Esophagus squamous epithelium (tissue), 4 donors: ENCODE measurements at regions not wholly inside any gene's neighbourhood (a gene's known extent, or its start where the extent isn't known, plus 50 kb on each side); places are given as distances from the start of the nearest gene placed in this dataset.

Experiments
- POLR2A ChIP-seq, 4 donors: fragments of 450-650 bp; IDR thresholded peaks; one replicate each; pipeline ENCODE4 v1.6.1; 2017; ENCODE audit warnings: antibody characterized with exemption in 4 of 4, mild to moderate bottlenecking in 4 of 4, moderate library complexity in 3 of 4
- TF ChIP-seq, protein P1 (sequence below), 6 experiments: fragments of 450-650 bp in 4 of 6; fragments of 200-600 bp in 2 of 6; sonication (generic) in 2 of 6; IDR thresholded peaks; one replicate each; pipeline ENCODE4 v1.5.1; 2016 to 2019; ENCODE audit warnings: antibody characterized with exemption in 6 of 6, mild to moderate bottlenecking in 4 of 6, moderate library complexity in 4 of 6

DNA sequence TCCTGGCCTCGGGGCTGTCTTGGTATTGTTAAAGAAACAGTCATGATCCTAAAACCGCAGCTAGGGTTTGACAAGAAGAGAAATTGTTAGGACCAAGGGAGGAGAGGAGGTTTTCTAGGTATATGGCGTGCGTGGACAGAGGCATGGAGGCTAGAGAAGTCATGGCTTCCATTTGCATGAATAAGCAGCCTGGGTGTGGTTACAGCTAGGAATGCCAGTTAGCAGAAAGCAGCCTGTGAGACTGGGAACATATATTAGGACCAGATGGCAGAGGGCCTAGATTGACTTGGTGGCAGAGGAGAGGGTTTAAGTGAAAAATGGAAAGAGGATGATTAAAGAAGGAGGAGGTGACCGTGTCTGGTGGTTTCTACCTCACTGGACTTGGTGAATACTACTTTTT lies 573.6 kb upstream of the ARRDC4 start:
- TF ChIP-seq, protein P1, sequence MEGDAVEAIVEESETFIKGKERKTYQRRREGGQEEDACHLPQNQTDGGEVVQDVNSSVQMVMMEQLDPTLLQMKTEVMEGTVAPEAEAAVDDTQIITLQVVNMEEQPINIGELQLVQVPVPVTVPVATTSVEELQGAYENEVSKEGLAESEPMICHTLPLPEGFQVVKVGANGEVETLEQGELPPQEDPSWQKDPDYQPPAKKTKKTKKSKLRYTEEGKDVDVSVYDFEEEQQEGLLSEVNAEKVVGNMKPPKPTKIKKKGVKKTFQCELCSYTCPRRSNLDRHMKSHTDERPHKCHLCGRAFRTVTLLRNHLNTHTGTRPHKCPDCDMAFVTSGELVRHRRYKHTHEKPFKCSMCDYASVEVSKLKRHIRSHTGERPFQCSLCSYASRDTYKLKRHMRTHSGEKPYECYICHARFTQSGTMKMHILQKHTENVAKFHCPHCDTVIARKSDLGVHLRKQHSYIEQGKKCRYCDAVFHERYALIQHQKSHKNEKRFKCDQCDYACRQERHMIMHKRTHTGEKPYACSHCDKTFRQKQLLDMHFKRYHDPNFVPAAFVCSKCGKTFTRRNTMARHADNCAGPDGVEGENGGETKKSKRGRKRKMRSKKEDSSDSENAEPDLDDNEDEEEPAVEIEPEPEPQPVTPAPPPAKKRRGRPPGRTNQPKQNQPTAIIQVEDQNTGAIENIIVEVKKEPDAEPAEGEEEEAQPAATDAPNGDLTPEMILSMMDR (IDR thresholded peaks at IDR 0.05), result no peak
- no peak for TF ChIP-seq POLR2A (IDR thresholded peaks at IDR 0.05)
